ENCODE measurements at regions not wholly inside any gene's neighbourhood (a gene's known extent, or its start where the extent isn't known, plus 50 kb on each side); places are given as distances from the start of the nearest gene placed in this dataset.

DNA sequence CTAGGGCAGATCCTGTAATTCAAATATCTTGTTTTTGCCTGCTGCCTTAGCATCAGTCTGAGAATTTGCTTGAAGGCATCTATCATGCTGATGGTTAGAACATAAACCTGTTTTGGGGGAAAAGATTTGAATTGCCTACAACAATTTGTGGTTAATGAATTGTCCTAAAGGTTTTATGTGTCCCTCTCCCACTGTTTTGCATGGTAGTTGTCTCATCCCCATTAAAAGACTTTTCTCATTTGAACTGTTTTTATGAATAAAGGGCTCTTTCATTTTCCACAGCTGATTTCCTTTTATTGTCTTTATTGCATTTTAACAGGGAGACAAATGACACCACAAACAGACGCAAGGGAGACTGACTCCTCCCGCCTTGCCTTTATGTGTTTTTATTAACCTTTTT is 275.6 kb downstream of the PIK3C3 start:
- H3K4me1 ChIP-seq (ENCODE audit: control insufficient read depth, insufficient read depth, low read length, unreplicated experiment), result no peaks in the 10 kb centered on the region
- no peaks in the 10 kb centered on the region for H3K79me2 ChIP-seq (ENCODE audit: control insufficient read depth, insufficient read depth, low read length, unreplicated experiment)
- no peak overlapping the region for H2AFZ ChIP-seq (ENCODE audit: low read length, unreplicated experiment)
- no peaks in the 10 kb centered on the region for H3K36me3 ChIP-seq (ENCODE audit: insufficient read depth, low read length)
- no peak overlapping the region for H3K27ac ChIP-seq (ENCODE audit: low read depth, low read length)
- peaks cover 72% of the 10 kb centered on the region for H3K27me3 ChIP-seq (ENCODE audit: insufficient read depth, low read length)
- no peak overlapping the region for H3K4me3 ChIP-seq (ENCODE audit: low read depth, low read length)

DNA sequence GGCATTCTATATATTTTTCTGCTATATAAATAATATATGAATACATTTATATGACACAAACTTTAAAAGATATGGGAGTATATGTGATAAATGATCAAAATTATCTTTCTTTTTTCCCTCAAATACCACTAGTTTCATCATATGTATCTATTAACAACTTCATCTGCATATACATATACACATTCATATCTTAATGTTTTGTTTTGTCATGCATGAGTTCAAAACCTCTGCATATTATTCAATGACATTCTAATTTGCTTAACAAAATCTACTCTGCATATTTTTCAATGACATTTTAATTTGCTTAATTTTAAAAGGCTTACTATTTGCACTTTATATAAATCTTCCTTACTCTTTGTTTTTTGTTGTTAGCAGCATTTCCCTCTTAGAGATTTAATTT is 276.2 kb downstream of the PIK3C3 start:
- no peak overlapping the region for H3K27ac ChIP-seq (ENCODE audit: low read depth, low read length)
- H3K36me3 ChIP-seq (ENCODE audit: insufficient read depth, low read length), result no peaks in the 10 kb centered on the region
- no peak overlapping the region for H2AFZ ChIP-seq (ENCODE audit: low read length, unreplicated experiment)
- no peak overlapping the region for H3K4me3 ChIP-seq (ENCODE audit: low read depth, low read length)
- H3K4me1 ChIP-seq (ENCODE audit: control insufficient read depth, insufficient read depth, low read length, unreplicated experiment), result no peaks in the 10 kb centered on the region
- H3K79me2 ChIP-seq (ENCODE audit: control insufficient read depth, insufficient read depth, low read length, unreplicated experiment), result no peaks in the 10 kb centered on the region
- H3K27me3 ChIP-seq (ENCODE audit: insufficient read depth, low read length), result peaks cover 72% of the 10 kb centered on the region

DNA sequence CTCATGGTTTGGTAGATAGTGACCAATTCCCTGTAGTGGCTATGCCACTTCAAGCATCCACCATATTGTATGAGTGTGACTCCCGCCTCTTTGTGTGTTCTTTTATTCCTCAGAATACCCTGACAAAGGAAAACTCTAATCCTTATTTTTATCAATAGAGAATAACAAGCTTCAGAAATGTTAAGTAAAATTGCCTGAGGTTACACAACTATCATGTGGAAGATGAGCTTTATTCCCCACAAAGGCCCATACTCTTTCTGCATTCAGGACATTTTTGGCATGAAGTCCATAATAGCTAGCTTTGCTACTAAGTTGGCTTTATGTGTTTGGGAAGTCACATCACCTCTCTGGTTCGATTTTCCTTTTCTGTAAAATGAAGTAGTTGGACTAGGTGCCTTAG is 276.8 kb downstream of the PIK3C3 start:
- H3K4me3 ChIP-seq (ENCODE audit: low read depth, low read length), result no peak overlapping the region
- H2AFZ ChIP-seq (ENCODE audit: low read length, unreplicated experiment), result no peak overlapping the region
- H3K79me2 ChIP-seq (ENCODE audit: control insufficient read depth, insufficient read depth, low read length, unreplicated experiment), result no peaks in the 10 kb centered on the region
- H3K27me3 ChIP-seq (ENCODE audit: insufficient read depth, low read length), result peaks cover 74% of the 10 kb centered on the region
- H3K4me1 ChIP-seq (ENCODE audit: control insufficient read depth, insufficient read depth, low read length, unreplicated experiment), result no peaks in the 10 kb centered on the region
- no peak overlapping the region for H3K27ac ChIP-seq (ENCODE audit: low read depth, low read length)
- H3K36me3 ChIP-seq (ENCODE audit: insufficient read depth, low read length), result no peaks in the 10 kb centered on the region

DNA sequence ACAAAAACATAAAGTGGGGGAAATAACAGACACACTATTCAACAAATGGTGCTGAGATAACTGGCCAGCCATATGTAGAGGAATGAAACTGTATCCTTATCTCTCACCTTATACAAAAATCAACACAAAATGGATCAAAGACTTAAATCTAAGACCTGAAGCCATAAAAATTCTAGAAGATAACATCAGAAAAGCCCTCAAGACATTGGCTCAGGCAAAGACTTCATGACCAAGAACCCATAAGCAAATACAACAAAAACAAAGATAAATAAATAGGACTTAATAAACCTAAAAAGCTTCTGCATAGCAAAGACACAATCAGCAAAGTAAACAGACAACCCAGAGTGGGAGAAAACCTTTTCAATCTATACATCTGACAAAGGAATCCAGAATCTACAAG is 278.9 kb downstream of the PIK3C3 start:
- no peaks in the 10 kb centered on the region for H3K4me1 ChIP-seq (ENCODE audit: control insufficient read depth, insufficient read depth, low read length, unreplicated experiment)
- H2AFZ ChIP-seq (ENCODE audit: low read length, unreplicated experiment), result no peak overlapping the region
- H3K27ac ChIP-seq (ENCODE audit: low read depth, low read length), result no peak overlapping the region
- no peaks in the 10 kb centered on the region for H3K79me2 ChIP-seq (ENCODE audit: control insufficient read depth, insufficient read depth, low read length, unreplicated experiment)
- peaks cover 64% of the 10 kb centered on the region for H3K27me3 ChIP-seq (ENCODE audit: insufficient read depth, low read length)
- H3K36me3 ChIP-seq (ENCODE audit: insufficient read depth, low read length), result no peaks in the 10 kb centered on the region
- H3K4me3 ChIP-seq (ENCODE audit: low read depth, low read length), result no peak overlapping the region

DNA sequence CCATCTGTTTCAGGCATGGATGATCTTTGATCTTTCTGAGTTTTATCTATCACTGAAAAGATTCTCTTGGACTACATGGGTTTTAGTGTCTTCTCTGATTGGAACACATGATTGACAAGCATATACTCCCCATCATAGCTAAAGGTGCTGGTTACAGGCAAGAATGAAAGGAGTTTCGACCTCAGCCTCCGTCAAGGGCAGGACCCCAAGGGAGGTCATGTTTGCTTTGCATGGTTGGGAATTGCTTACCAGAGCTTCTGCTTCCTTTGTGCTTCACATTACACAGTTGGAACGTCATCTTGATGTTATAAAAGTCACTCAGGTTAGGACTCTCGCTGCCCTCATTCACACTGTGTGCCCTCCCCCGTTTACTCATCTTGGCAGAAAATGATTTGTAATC is 287.7 kb downstream of the PIK3C3 start:
- no peak overlapping the region for H3K4me3 ChIP-seq (ENCODE audit: low read depth, low read length)
- H3K27me3 ChIP-seq (ENCODE audit: insufficient read depth, low read length), result peaks cover 5% of the 10 kb centered on the region
- no peaks in the 10 kb centered on the region for H3K36me3 ChIP-seq (ENCODE audit: insufficient read depth, low read length)
- no peak overlapping the region for H2AFZ ChIP-seq (ENCODE audit: low read length, unreplicated experiment)
- H3K4me1 ChIP-seq (ENCODE audit: control insufficient read depth, insufficient read depth, low read length, unreplicated experiment), result no peaks in the 10 kb centered on the region
- H3K79me2 ChIP-seq (ENCODE audit: control insufficient read depth, insufficient read depth, low read length, unreplicated experiment), result no peaks in the 10 kb centered on the region
- no peak overlapping the region for H3K27ac ChIP-seq (ENCODE audit: low read depth, low read length)

DNA sequence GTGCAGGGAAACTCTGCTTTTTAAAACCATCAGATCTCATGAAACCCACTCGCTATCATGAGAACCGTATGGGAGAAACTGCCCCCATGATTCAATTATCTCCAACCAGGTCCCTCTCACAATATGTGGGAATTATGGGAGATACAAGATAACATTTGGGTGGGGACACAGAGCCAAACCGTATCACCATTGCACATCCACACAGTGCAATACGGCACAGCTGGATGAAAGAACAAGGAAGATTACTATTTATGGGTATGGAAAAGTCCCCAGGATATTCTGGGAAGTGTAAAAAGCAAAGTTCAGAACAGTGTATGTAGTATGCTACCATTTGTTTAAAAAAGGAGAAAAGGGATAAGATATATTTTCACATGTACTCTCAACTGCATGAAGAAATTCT is 290.1 kb downstream of the PIK3C3 start:
- Histone ChIP-seq H3K4me1 (ENCODE audit: control insufficient read depth, insufficient read depth, low read length, unreplicated experiment) (no peaks in the 10 kb centered on the region), H3K27ac (ENCODE audit: low read depth, low read length) (no peak overlapping the region), H3K27me3 (ENCODE audit: insufficient read depth, low read length) (peaks cover 12% of the 10 kb centered on the region), H2AFZ (ENCODE audit: low read length, unreplicated experiment) (no peak overlapping the region), H3K79me2 (ENCODE audit: control insufficient read depth, insufficient read depth, low read length, unreplicated experiment) (no peaks in the 10 kb centered on the region), H3K36me3 (ENCODE audit: insufficient read depth, low read length) (no peaks in the 10 kb centered on the region), H3K4me3 (ENCODE audit: low read depth, low read length) (no peak overlapping the region)

DNA sequence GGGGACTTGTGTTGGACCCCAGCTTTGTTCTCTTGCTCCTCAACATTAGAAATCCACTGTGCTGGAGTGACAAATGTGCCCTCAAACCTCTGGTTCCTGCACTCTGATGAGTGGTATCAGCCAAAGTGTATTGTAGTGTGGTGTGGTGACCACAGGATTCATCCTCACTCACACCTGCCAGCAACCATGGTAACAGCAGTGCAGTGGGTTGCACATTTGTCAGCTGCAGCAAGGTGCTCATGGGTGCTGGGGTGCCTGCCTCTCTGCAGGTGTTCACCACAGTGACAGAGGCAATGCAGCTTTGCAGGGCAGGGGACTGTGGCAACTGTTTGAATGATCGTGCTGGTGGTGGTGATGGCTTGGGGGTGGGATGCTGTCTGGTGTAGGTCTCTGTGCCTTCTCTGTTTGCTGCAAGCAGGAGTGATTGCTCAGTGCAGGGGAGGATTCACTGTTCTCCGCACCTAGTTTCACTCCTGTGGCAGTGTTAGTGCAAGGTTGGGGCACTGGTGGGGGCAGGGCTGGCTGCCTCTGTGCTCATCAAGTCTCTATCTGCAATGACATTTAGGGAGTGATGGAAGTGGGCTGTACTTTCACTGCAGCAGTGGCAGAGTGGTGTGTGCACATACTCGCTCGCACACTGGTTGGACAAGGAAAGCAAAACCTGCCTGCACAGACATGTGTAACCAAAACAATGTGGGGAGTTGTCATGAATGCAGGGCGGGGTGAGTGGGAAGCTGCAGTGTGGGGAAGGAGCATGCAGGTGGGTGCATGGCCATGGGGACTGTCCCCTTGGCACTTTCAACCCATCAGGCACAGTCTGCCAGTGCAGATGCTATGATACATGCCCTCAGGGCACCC is 301.1 kb downstream of the PIK3C3 start:
- H2AFZ ChIP-seq (ENCODE audit: low read length, unreplicated experiment), result no peak overlapping the region
- H3K36me3 ChIP-seq (ENCODE audit: insufficient read depth, low read length), result no peaks in the 10 kb centered on the region
- H3K4me3 ChIP-seq (ENCODE audit: low read depth, low read length), result no peak overlapping the region
- no peaks in the 10 kb centered on the region for H3K4me1 ChIP-seq (ENCODE audit: control insufficient read depth, insufficient read depth, low read length, unreplicated experiment)
- H3K27ac ChIP-seq (ENCODE audit: low read depth, low read length), result no peak overlapping the region
- peaks cover 54% of the 10 kb centered on the region for H3K27me3 ChIP-seq (ENCODE audit: insufficient read depth, low read length)
- H3K79me2 ChIP-seq (ENCODE audit: control insufficient read depth, insufficient read depth, low read length, unreplicated experiment), result no peaks in the 10 kb centered on the region

DNA sequence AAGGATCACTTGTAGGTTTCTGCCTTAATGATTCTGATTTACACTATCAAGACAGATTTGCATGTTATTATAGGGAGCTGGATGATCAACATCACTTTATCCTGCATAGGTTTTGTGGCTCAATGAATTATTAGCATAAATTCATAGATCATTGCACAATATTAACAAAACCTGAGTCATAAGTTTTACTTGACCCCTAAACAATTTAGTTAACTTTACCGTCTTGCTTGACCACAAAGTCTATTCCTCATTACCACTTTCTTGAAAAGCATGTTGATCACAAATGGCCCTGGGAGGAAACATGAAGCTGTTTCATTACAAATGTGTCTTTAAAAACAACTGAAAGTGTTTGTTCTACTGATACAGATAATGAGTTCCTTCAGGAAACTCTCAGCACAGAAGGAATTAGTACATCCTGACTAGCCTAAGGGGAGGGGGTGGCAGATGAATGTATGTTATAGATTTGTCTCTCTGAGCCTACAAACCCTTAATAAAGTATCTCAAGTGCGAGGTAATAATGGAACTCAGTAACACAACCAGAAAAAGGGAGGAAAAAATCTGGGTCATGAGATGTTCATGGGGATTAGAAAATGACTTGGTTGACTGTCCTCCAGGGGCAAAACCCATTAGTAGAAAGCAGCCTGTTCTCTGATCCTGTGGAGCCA is 303.4 kb downstream of the PIK3C3 start:
- H2AFZ ChIP-seq (ENCODE audit: low read length, unreplicated experiment), result no peak overlapping the region
- no peaks in the 10 kb centered on the region for H3K79me2 ChIP-seq (ENCODE audit: control insufficient read depth, insufficient read depth, low read length, unreplicated experiment)
- H3K36me3 ChIP-seq (ENCODE audit: insufficient read depth, low read length), result no peaks in the 10 kb centered on the region
- peaks cover 64% of the 10 kb centered on the region for H3K27me3 ChIP-seq (ENCODE audit: insufficient read depth, low read length)
- no peak overlapping the region for H3K4me3 ChIP-seq (ENCODE audit: low read depth, low read length)
- H3K4me1 ChIP-seq (ENCODE audit: control insufficient read depth, insufficient read depth, low read length, unreplicated experiment), result no peaks in the 10 kb centered on the region
- H3K27ac ChIP-seq (ENCODE audit: low read depth, low read length), result no peak overlapping the region

DNA sequence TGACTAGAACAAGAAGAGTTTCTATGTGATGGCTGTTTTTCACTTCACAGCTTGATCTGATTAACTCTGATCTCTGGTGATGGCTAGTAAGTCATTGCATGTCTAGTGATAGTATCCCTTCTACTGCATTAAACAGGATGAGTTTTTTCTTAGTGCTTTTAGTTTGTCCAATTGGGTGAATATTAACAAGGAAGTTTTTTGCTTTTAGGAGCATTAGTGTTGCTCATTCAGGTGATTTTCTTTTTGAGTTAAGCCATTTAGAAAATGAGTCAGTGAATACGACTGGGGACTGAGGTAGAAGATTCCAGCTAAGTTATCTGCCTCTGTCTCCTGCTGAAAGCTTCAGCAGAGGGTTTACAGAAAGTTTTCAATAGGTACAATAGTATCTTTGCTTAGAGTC is 306.7 kb downstream of the PIK3C3 start:
- no peak overlapping the region for H3K27ac ChIP-seq (ENCODE audit: low read depth, low read length)
- H3K4me3 ChIP-seq (ENCODE audit: low read depth, low read length), result no peak overlapping the region
- H3K27me3 ChIP-seq (ENCODE audit: insufficient read depth, low read length), result peaks cover 73% of the 10 kb centered on the region
- H3K4me1 ChIP-seq (ENCODE audit: control insufficient read depth, insufficient read depth, low read length, unreplicated experiment), result no peaks in the 10 kb centered on the region
- no peak overlapping the region for H2AFZ ChIP-seq (ENCODE audit: low read length, unreplicated experiment)
- no peaks in the 10 kb centered on the region for H3K79me2 ChIP-seq (ENCODE audit: control insufficient read depth, insufficient read depth, low read length, unreplicated experiment)
- H3K36me3 ChIP-seq (ENCODE audit: insufficient read depth, low read length), result no peaks in the 10 kb centered on the region

DNA sequence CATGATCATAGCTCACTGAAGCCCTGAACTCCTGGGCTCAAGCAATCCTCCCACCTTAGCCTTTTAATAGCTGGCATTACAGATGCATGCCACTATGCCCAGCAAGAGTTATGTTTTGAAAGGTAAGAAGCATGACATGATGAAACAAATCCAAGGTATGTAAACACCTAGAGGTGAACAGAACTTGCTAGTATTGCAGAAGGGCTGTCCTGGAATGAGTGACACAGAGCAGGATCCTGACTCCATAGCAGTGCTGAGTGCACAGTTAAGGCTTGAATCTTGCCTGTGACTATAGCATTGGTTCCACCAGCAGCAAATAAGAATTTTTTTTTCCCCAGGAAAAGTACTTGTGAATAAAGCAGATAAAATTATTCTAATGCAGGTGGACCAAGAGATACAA is 309.5 kb downstream of the PIK3C3 start:
- Histone ChIP-seq H2AFZ (ENCODE audit: low read length, unreplicated experiment) (no peak overlapping the region), H3K79me2 (ENCODE audit: control insufficient read depth, insufficient read depth, low read length, unreplicated experiment) (no peaks in the 10 kb centered on the region), H3K4me1 (ENCODE audit: control insufficient read depth, insufficient read depth, low read length, unreplicated experiment) (no peaks in the 10 kb centered on the region), H3K4me3 (ENCODE audit: low read depth, low read length) (no peak overlapping the region), H3K36me3 (ENCODE audit: insufficient read depth, low read length) (no peaks in the 10 kb centered on the region), H3K27ac (ENCODE audit: low read depth, low read length) (no peak overlapping the region), H3K27me3 (ENCODE audit: insufficient read depth, low read length) (peaks cover 72% of the 10 kb centered on the region)

DNA sequence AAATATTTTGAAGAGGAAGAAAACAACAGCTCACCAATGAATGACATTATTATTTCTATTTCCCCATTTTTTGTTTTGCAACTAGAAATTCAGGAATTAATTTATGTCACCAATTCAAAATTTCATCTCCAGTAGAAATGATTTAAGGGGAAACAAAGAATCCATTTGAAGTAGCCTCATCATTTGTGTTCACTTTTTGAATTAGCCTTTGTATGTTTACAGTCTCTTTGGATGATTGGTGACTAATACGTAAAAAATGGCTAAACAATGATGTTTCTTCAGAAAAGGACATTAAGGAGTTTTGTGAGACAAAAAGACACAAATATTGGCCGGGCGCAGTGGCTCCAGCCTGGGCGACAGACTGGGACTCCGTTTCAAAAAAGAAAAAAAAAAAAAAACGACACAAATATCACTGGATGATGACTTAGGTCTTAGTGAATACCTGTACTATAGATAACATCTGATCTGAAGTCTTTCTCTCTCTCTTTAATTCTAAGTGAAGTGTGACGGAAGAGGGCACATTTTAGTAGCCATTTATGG is 313.2 kb downstream of the PIK3C3 start:
- no peak overlapping the region for H3K27ac ChIP-seq (ENCODE audit: low read depth, low read length)

More for the DNA sequence above, 313.2 kb downstream of the PIK3C3 start:
- Histone ChIP-seq H3K4me1 (ENCODE audit: control insufficient read depth, insufficient read depth, low read length, unreplicated experiment) (no peaks in the 10 kb centered on the region), H3K79me2 (ENCODE audit: control insufficient read depth, insufficient read depth, low read length, unreplicated experiment) (no peaks in the 10 kb centered on the region), H3K36me3 (ENCODE audit: insufficient read depth, low read length) (no peaks in the 10 kb centered on the region), H2AFZ (ENCODE audit: low read length, unreplicated experiment) (no peak overlapping the region), H3K27me3 (ENCODE audit: insufficient read depth, low read length) (peaks cover 55% of the 10 kb centered on the region), H3K4me3 (ENCODE audit: low read depth, low read length) (no peak overlapping the region)
